HCT116 (cell line): ENCODE measurements at regions not wholly inside any gene's neighbourhood (a gene's known extent, or its start where the extent isn't known, plus 50 kb on each side); places are given as distances from the start of the nearest gene placed in this dataset.

Experiments used
- CTCF ChIP-seq, 3 experiments: fragments of 200-600 bp in 1 of 3; sonication (generic) in 1 of 3; IDR thresholded peaks in 2 of 3; conservative IDR thresholded peaks in 1 of 3; 2 replicates each; pipeline ENCODE4 v1.5.1; 2012 to 2017; ENCODE audit warnings: low read depth in 2 of 3, low read length in 2 of 3, antibody characterized with exemption in 1 of 3, borderline replicate concordance in 1 of 3, control low read depth in 1 of 3, mild to moderate bottlenecking in 1 of 3, mixed read lengths in 1 of 3, mixed run types in 1 of 3, moderate library complexity in 1 of 3; ENCODE audit not compliant: insufficient read depth in 1 of 3
- MAX ChIP-seq: IDR thresholded peaks from 2 replicates; pipeline ENCODE4 v1.6.1; 2012
- POLR2A ChIP-seq: IDR thresholded peaks from 2 replicates; pipeline ENCODE4 v1.7.0; 2011; ENCODE audit warnings: borderline replicate concordance; ENCODE audit not compliant: insufficient read depth, insufficient read length; ENCODE audit errors: extremely low read depth
- POLR2AphosphoS5 ChIP-seq: IDR thresholded peaks from 2 replicates; pipeline ENCODE4 v1.6.1; 2011; ENCODE audit warnings: mild to moderate bottlenecking, low read depth, low read length, moderate library complexity
- RAD21 ChIP-seq: IDR thresholded peaks from 2 replicates; pipeline ENCODE4 v1.6.1; 2012; ENCODE audit warnings: low read depth, mild to moderate bottlenecking
- TF ChIP-seq, protein P1 (sequence below): IDR thresholded peaks from 2 replicates; pipeline ENCODE4 v1.6.1; 2012

GRCh38 chr2:225295102-225295501, 104.4 kb upstream of the NYAP2 start:
- TF ChIP-seq POLR2AphosphoS5: no peak
- TF ChIP-seq, protein P1, sequence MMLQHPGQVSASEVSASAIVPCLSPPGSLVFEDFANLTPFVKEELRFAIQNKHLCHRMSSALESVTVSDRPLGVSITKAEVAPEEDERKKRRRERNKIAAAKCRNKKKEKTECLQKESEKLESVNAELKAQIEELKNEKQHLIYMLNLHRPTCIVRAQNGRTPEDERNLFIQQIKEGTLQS: no peak
- no peak for TF ChIP-seq CTCF (IDR thresholded peaks at IDR 0.05 in 2 of 3, conservative IDR thresholded peaks at IDR 0.05 in 1 of 3; ENCODE audit: borderline replicate concordance in 1 of 3, insufficient read depth in 1 of 3, low read depth in 2 of 3, low read length in 2 of 3)
- TF ChIP-seq POLR2A: no peak
- TF ChIP-seq RAD21: no peak
- TF ChIP-seq MAX: no peak
